H1 (cell line): ENCODE measurements at regions not wholly inside any gene's neighbourhood (a gene's known extent, or its start where the extent isn't known, plus 50 kb on each side); places are given as distances from the start of the nearest gene placed in this dataset.

Experiments
- CTCF ChIA-PET: fragments of 300-600 bp; sonication (Branson Sonifier 250); formaldehyde crosslinking; loops from one replicate; lab custom pipeline; 2021; ENCODE audit not compliant: partially characterized antibody; lab: Charles Lee
- POLR2A ChIA-PET: fragments of 300-600 bp; sonication (Branson Sonifier 250); formaldehyde crosslinking; loops from one replicate; lab custom pipeline; 2021; ENCODE audit warnings: inconsistent platforms; ENCODE audit not compliant: partially characterized antibody; lab: Charles Lee
- DNase-seq, 2 experiments: peaks; one replicate each; pipeline versions ENCODE4 v3.0.0 to v3.0.0-alpha.2; 2010 to 2022; ENCODE audit warnings: low spot score in 2 of 2, low read depth in 1 of 2, mixed read lengths in 1 of 2
- FAIRE-seq: peaks from 2 replicates; lab custom pipeline; 2011; peaks lifted over from hg19 to GRCh38; lab: Jason Lieb, UNC
- H2AFZ ChIP-seq: 2 replicates; pipeline ENCODE4 v1.8.1; 2012; ENCODE audit warnings: low read length, inconsistent platforms
- H2AK5ac ChIP-seq: 2 replicates; pipeline ENCODE4 v1.6.1; 2013; ENCODE audit warnings: low read depth, low read length
- H2BK120ac ChIP-seq: replicated peaks from 2 replicates; pipeline ENCODE3; 2013; ENCODE audit warnings: low read depth, low read length, inconsistent platforms
- H2BK12ac ChIP-seq: 2 replicates; pipeline ENCODE4 v1.6.1; 2013; ENCODE audit warnings: low read depth, low read length
- H2BK15ac ChIP-seq: 2 replicates; pipeline ENCODE4 v1.6.1; 2013; ENCODE audit warnings: low read length
- H2BK20ac ChIP-seq: 2 replicates; pipeline ENCODE4 v1.6.1; 2013; ENCODE audit warnings: low read length
- H2BK5ac ChIP-seq: 2 replicates; pipeline ENCODE4 v1.6.1; 2013; ENCODE audit warnings: low read depth, low read length
- H3K14ac ChIP-seq: 2 replicates; pipeline ENCODE4 v1.6.1; 2013; ENCODE audit warnings: inconsistent platforms; ENCODE audit not compliant: insufficient read length
- H3K18ac ChIP-seq: 2 replicates; pipeline ENCODE4 v1.6.1; 2013; ENCODE audit warnings: low read length; ENCODE audit errors: extremely low read depth
- H3K23ac ChIP-seq: 2 replicates; pipeline ENCODE4 v1.6.1; 2013; ENCODE audit warnings: inconsistent platforms; ENCODE audit not compliant: insufficient read length
- H3K23me2 ChIP-seq: 2 replicates; pipeline ENCODE4 v1.6.1; 2013; ENCODE audit warnings: low read depth, low read length
- H3K27ac ChIP-seq: 2 replicates; pipeline ENCODE4 v1.6.1; 2011; ENCODE audit warnings: low read depth, low read length, inconsistent platforms
- H3K27me3 ChIP-seq, 4 experiments: replicated peaks in 1 of 4; 1 replicate in 1 of 4; 2 replicates in 3 of 4; pipeline versions ENCODE4 v1.6.1 to v1.8.1; 2011 to 2013; ENCODE audit warnings: low read length in 3 of 4, mild to moderate bottlenecking in 3 of 4, inconsistent platforms in 2 of 4, mixed read lengths in 2 of 4, moderate library complexity in 1 of 4; ENCODE audit not compliant: control insufficient read depth in 3 of 4, insufficient read depth in 3 of 4; ENCODE audit errors: extremely low read depth in 1 of 4
- H3K36me3 ChIP-seq, 4 experiments: 2 replicates each; pipeline versions ENCODE4 v1.6.1 to v1.8.1; 2011 to 2013; ENCODE audit warnings: mild to moderate bottlenecking in 4 of 4, low read length in 3 of 4, moderate library complexity in 2 of 4, control low read depth in 1 of 4, inconsistent platforms in 1 of 4; ENCODE audit not compliant: insufficient read depth in 4 of 4, control insufficient read depth in 2 of 4
- H3K4ac ChIP-seq: replicated peaks from 2 replicates; pipeline ENCODE3; 2013; ENCODE audit warnings: low read length, low read depth, mixed read lengths, inconsistent platforms; ENCODE audit not compliant: insufficient read length
- H3K4me1 ChIP-seq, 4 experiments: replicated peaks in 1 of 4; 1 replicate in 1 of 4; 2 replicates in 3 of 4; pipeline versions ENCODE4 v1.6.1 to v1.8.1; 2011 to 2013; ENCODE audit warnings: low read length in 3 of 4, inconsistent platforms in 2 of 4, mixed read lengths in 1 of 4; ENCODE audit not compliant: insufficient read depth in 4 of 4, control insufficient read depth in 3 of 4
- H3K4me2 ChIP-seq, 2 experiments: 2 replicates each; pipeline versions ENCODE4 v1.6.1 to v1.8.1; 2011 to 2013; ENCODE audit warnings: low read depth in 2 of 2, low read length in 2 of 2, control low read depth in 1 of 2, inconsistent platforms in 1 of 2, mild to moderate bottlenecking in 1 of 2; ENCODE audit not compliant: insufficient read depth in 1 of 2
- H3K4me3 ChIP-seq, 4 experiments: fragments of 200-600, 300-600 bp in 1 of 4; sonication (generic), shearing (Covaris generic), sonication (Bioruptor Twin) in 1 of 4; 2 replicates each; pipeline versions ENCODE4 v1.5.1 to v1.8.1; 2011 to 2016; ENCODE audit warnings: low read length in 4 of 4, low read depth in 3 of 4, control low read depth in 2 of 4, inconsistent platforms in 2 of 4, mild to moderate bottlenecking in 2 of 4, mixed read lengths in 1 of 4, moderate library complexity in 1 of 4; ENCODE audit not compliant: insufficient read depth in 2 of 4; ENCODE audit errors: extremely low read depth in 1 of 4
- H3K56ac ChIP-seq: replicated peaks from 2 replicates; pipeline ENCODE3; 2013; ENCODE audit warnings: low read depth, mild to moderate bottlenecking, mixed read lengths, low read length, inconsistent platforms; ENCODE audit not compliant: insufficient read length
- H3K79me1 ChIP-seq: 2 replicates; pipeline ENCODE4 v1.6.1; 2013; ENCODE audit warnings: low read depth, low read length, control low read depth
- H3K79me2 ChIP-seq, 2 experiments: 2 replicates each; pipeline versions ENCODE4 v1.6.1 to v1.8.1; 2012 to 2013; ENCODE audit warnings: low read length in 2 of 2, mild to moderate bottlenecking in 2 of 2, inconsistent platforms in 1 of 2; ENCODE audit not compliant: insufficient read depth in 2 of 2, control insufficient read depth in 1 of 2
- H3K9ac ChIP-seq, 4 experiments: replicated peaks in 1 of 4; 1 replicate in 1 of 4; 2 replicates in 3 of 4; pipeline versions ENCODE4 v1.6.1 to v1.8.1; 2011 to 2013; ENCODE audit warnings: low read depth in 3 of 4, low read length in 3 of 4, control low read depth in 2 of 4, mild to moderate bottlenecking in 2 of 4, moderate library complexity in 2 of 4, inconsistent platforms in 1 of 4; ENCODE audit errors: extremely low read depth in 1 of 4
- H3K9me3 ChIP-seq, 2 experiments: 2 replicates each; pipeline versions ENCODE4 v1.6.1 to v1.8.1; 2012 to 2013; ENCODE audit warnings: mild to moderate bottlenecking in 2 of 2, moderate library complexity in 2 of 2, control low read depth in 1 of 2, inconsistent platforms in 1 of 2, low read depth in 1 of 2, low read length in 1 of 2, mixed read lengths in 1 of 2; ENCODE audit not compliant: insufficient read depth in 2 of 2
- H4K20me1 ChIP-seq, 2 experiments: replicated peaks in 1 of 2; 2 replicates each; pipeline versions ENCODE3 to v1.8.1; 2011 to 2013; ENCODE audit warnings: inconsistent platforms in 2 of 2, low read length in 2 of 2, mild to moderate bottlenecking in 1 of 2; ENCODE audit not compliant: insufficient read depth in 2 of 2, control insufficient read depth in 1 of 2
- H4K5ac ChIP-seq: 2 replicates; pipeline ENCODE4 v1.6.1; 2013; ENCODE audit warnings: low read length, low read depth, mixed read lengths, inconsistent platforms; ENCODE audit not compliant: insufficient read length
- H4K8ac ChIP-seq: 2 replicates; pipeline ENCODE4 v1.8.0; 2013; ENCODE audit warnings: mild to moderate bottlenecking, moderate library complexity, low read length, inconsistent platforms; ENCODE audit not compliant: insufficient read depth; ENCODE audit errors: extremely low read depth
- H4K91ac ChIP-seq: replicated peaks from 2 replicates; pipeline ENCODE3; 2013; ENCODE audit warnings: low read length, mixed read lengths, inconsistent platforms; ENCODE audit not compliant: insufficient read length
- EP300 ChIP-seq, 2 experiments: IDR thresholded peaks; 1 replicate in 1 of 2; 2 replicates in 1 of 2; pipeline ENCODE4 v1.6.1; 2011 to 2012; ENCODE audit warnings: low read depth in 2 of 2, low read length in 2 of 2, mild to moderate bottlenecking in 2 of 2, borderline replicate concordance in 1 of 2, inconsistent platforms in 1 of 2, moderate library complexity in 1 of 2
- MAFK ChIP-seq: IDR thresholded peaks from 2 replicates; pipeline ENCODE4 v1.6.1; 2012; ENCODE audit warnings: low read depth, mild to moderate bottlenecking, improper control_type of control experiment, low read length
- POLR2A ChIP-seq, 2 experiments: IDR thresholded peaks; 1 replicate in 1 of 2; 2 replicates in 1 of 2; pipeline ENCODE4 v1.6.1; 2011; ENCODE audit warnings: low read depth in 2 of 2, low read length in 2 of 2, mild to moderate bottlenecking in 2 of 2; ENCODE audit errors: control extremely low read depth in 1 of 2
- SIN3A ChIP-seq, 2 experiments: IDR thresholded peaks in 1 of 2; conservative IDR thresholded peaks in 1 of 2; 2 replicates each; pipeline ENCODE4 v1.6.1; 2011 to 2012; ENCODE audit warnings: low read length in 2 of 2, improper control_type of control experiment in 1 of 2, low read depth in 1 of 2, mild to moderate bottlenecking in 1 of 2
- SIX5 ChIP-seq: IDR thresholded peaks from 2 replicates; pipeline ENCODE4 v1.6.1; 2011; ENCODE audit warnings: mild to moderate bottlenecking, low read depth, low read length
- SP4 ChIP-seq: IDR thresholded peaks from 2 replicates; pipeline ENCODE4 v1.6.1; 2012; ENCODE audit warnings: low read length, inconsistent platforms
- WGBS, 2 experiments: shearing (Covaris generic) in 1 of 2; methylation state at CpG; one replicate each; pipeline versions ENCODE4 v1.1.6 to v1.1.7; 2013 to 2015; ENCODE audit warnings: low lambda C conversion rate in 2 of 2, mixed read lengths in 2 of 2, inconsistent platforms in 1 of 2, low coverage in 1 of 2, missing lambda C conversion rate in 1 of 2; ENCODE audit not compliant: insufficient replicate concordance in 2 of 2, insufficient coverage in 1 of 2, insufficient read length in 1 of 2; ENCODE audit errors: extremely low coverage in 1 of 2, missing lambda C conversion rate in 1 of 2; 5-methylcytosine and 5-hydroxymethylcytosine counted together

DNA sequence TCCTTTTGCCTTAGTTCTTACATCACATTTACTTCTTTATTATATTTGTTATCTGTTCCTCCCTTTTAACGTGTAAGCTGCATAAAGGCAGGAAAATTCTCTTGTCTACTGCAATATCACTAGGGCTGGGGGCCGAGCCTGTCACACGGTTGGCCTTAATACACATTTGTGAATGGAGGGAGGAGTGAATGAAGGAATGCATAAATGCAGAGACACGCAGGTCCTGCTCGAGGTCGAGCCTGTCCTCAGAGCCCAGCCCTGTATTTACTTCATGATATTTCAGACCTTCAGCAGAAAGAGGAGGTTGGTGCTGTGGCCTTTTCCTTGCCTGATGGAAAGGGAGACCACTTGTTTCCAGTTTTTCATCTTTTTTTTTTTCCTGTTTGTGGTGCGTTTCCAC is 671.3 kb downstream of the PTPRU start:
- H2BK5ac ChIP-seq, result no peak overlapping the region
- no peak overlapping the region for H2BK20ac ChIP-seq
- no peak overlapping the region for H2BK12ac ChIP-seq
- H2AK5ac ChIP-seq, result no peak overlapping the region
- CTCF ChIA-PET, result no interaction called here
- H3K27me3 ChIP-seq, result no peaks in the 10 kb centered on the region
- H3K79me1 ChIP-seq, result no peaks in the 10 kb centered on the region
- no peaks in the 10 kb centered on the region for H3K9me3 ChIP-seq
- H3K56ac ChIP-seq, result no peak overlapping the region
- H3K4me2 ChIP-seq, result no peak overlapping the region
- H4K20me1 ChIP-seq, result no peaks in the 10 kb centered on the region
- peaks cover 0 to 4% (median 3%) of the 10 kb centered on the region in 4 experiments; a peak in 6 of 7 replicates for H3K4me1 ChIP-seq
- H3K36me3 ChIP-seq, result no peaks in the 10 kb centered on the region
- H3K4me3 ChIP-seq, result no peak overlapping the region
- H3K23ac ChIP-seq, result no peak overlapping the region
- POLR2A ChIA-PET, result no interaction called here
- TF ChIP-seq POLR2A (IDR thresholded peaks at IDR 0.05; ENCODE audit: control extremely low read depth in 1 of 2, low read depth in 2 of 2, low read length in 2 of 2), result no peak
- TF ChIP-seq SP4, result no peak
- TF ChIP-seq SIN3A (conservative IDR thresholded peaks at IDR 0.05 in 1 of 2, IDR thresholded peaks at IDR 0.05 in 1 of 2; ENCODE audit: low read depth in 1 of 2, low read length in 2 of 2), result no peak
- no peak for TF ChIP-seq MAFK
- no peak for TF ChIP-seq SIX5
- no peak for TF ChIP-seq EP300 (IDR thresholded peaks at IDR 0.05; ENCODE audit: borderline replicate concordance in 1 of 2, low read depth in 2 of 2, low read length in 2 of 2)
- no peak overlapping the region for H2AFZ ChIP-seq
- H3K14ac ChIP-seq, result no peak overlapping the region
- H3K18ac ChIP-seq, result no peak overlapping the region
- H4K91ac ChIP-seq, result no peak overlapping the region
- no peaks in the 10 kb centered on the region for H3K79me2 ChIP-seq
- no peak overlapping the region for H3K27ac ChIP-seq
- FAIRE-seq (no peak), DNase-seq (no peak)
- no peak overlapping the region for H4K8ac ChIP-seq
- 91% methylated on average over 7 of the region's 7 CpGs; no CpG with 5 or more reads in 1 of the 2 experiments for WGBS, 2 experiments
- H4K5ac ChIP-seq, result no peak overlapping the region
- H2BK15ac ChIP-seq, result no peak overlapping the region
- no peaks in the 10 kb centered on the region for H3K23me2 ChIP-seq
- no peak overlapping the region for H3K4ac ChIP-seq
- H3K9ac ChIP-seq, result no peak overlapping the region
- no peak overlapping the region for H2BK120ac ChIP-seq
